Glutamatergic neuron (in vitro differentiated cells): ENCODE measurements at regions not wholly inside any gene's neighbourhood (a gene's known extent, or its start where the extent isn't known, plus 50 kb on each side); places are given as distances from the start of the nearest gene placed in this dataset.

Experiments
- DNase-seq: peaks from one replicate; pipeline ENCODE4 v3.0.0; 2022
- H3K27ac Mint-ChIP-seq: one replicate; pipeline ENCODE4 v1.8.0; 2020; ENCODE audit warnings: mild to moderate bottlenecking, mixed read lengths, inconsistent platforms; ENCODE audit not compliant: unreplicated experiment
- H3K27me3 Mint-ChIP-seq: one replicate; pipeline ENCODE4 v1.8.0; 2020; ENCODE audit warnings: mild to moderate bottlenecking, moderate library complexity, mixed read lengths, inconsistent platforms; ENCODE audit not compliant: unreplicated experiment
- H3K36me3 Mint-ChIP-seq: one replicate; pipeline ENCODE4 v1.8.0; 2020; ENCODE audit warnings: mild to moderate bottlenecking, mixed read lengths, inconsistent platforms; ENCODE audit not compliant: unreplicated experiment
- H3K4me1 Mint-ChIP-seq: one replicate; pipeline ENCODE4 v1.8.0; 2020; ENCODE audit warnings: mild to moderate bottlenecking, low read depth, mixed read lengths, inconsistent platforms; ENCODE audit not compliant: unreplicated experiment
- H3K4me3 Mint-ChIP-seq: one replicate; pipeline ENCODE4 v1.8.0; 2020; ENCODE audit warnings: mild to moderate bottlenecking, mixed read lengths, inconsistent platforms; ENCODE audit not compliant: unreplicated experiment
- H3K9me3 Mint-ChIP-seq: one replicate; pipeline ENCODE4 v1.8.0; 2020; ENCODE audit warnings: mild to moderate bottlenecking, moderate library complexity, mixed read lengths, inconsistent platforms; ENCODE audit not compliant: unreplicated experiment
- CTCF ChIP-seq: fragments of 200-600 bp; sonication (generic); IDR thresholded peaks from one replicate; pipeline ENCODE4 v1.5.0; 2021; ENCODE audit not compliant: partially characterized antibody, unreplicated experiment

GRCh38 chr22:25404928-25405816, 159.3 kb upstream of the GRK3 start:
- peak; percentile 77 for DNase-seq
- TF ChIP-seq CTCF: no peak
- peaks cover 12% of the 10 kb centered on the region for H3K9me3 Mint-ChIP-seq

GRCh38 chr22:25405841-25406509, 158.5 kb upstream of the GRK3 start:
- H3K4me1 Mint-ChIP-seq: peaks cover 21% of the 10 kb centered on the region
- H3K27me3 Mint-ChIP-seq: peaks cover 14% of the 10 kb centered on the region
- DNase-seq: no peak
- H3K9me3 Mint-ChIP-seq: peaks cover 12% of the 10 kb centered on the region
- peak overlapping the region; percentile 85 for H3K27ac Mint-ChIP-seq
- TF ChIP-seq CTCF: no peak
- H3K4me3 Mint-ChIP-seq: peak overlapping the region; percentile 65
- no peaks in the 10 kb centered on the region for H3K36me3 Mint-ChIP-seq

More at GRCh38 chr22:25404928-25405816, 159.3 kb upstream of the GRK3 start:
- Mint-ChIP-seq H3K27me3 (peaks cover 14% of the 10 kb centered on the region), H3K36me3 (no peaks in the 10 kb centered on the region), H3K4me3 (peak overlapping the region; percentile 65), H3K27ac (no peak overlapping the region), H3K4me1 (peaks cover 21% of the 10 kb centered on the region)

GRCh38 chr22:25406510-25407210, 157.8 kb upstream of the GRK3 start:
- Mint-ChIP-seq H3K4me3 (peak overlapping the region; percentile 65), H3K27me3 (peaks cover 14% of the 10 kb centered on the region), H3K36me3 (no peaks in the 10 kb centered on the region), H3K9me3 (peaks cover 12% of the 10 kb centered on the region), H3K4me1 (peaks cover 21% of the 10 kb centered on the region), H3K27ac (peak overlapping the region; percentile 85)
- TF ChIP-seq CTCF: no peak
- DNase-seq: peak; percentile 65

GRCh38 chr22:25407226-25407858, 157.1 kb upstream of the GRK3 start:
- TF ChIP-seq CTCF: no peak
- H3K27me3 Mint-ChIP-seq: peaks cover 14% of the 10 kb centered on the region
- no peak for DNase-seq
- peaks cover 21% of the 10 kb centered on the region for H3K4me1 Mint-ChIP-seq
- H3K4me3 Mint-ChIP-seq: peak overlapping the region; percentile 63
- H3K36me3 Mint-ChIP-seq: no peaks in the 10 kb centered on the region
- peak overlapping the region; percentile 85 for H3K27ac Mint-ChIP-seq
- H3K9me3 Mint-ChIP-seq: peaks cover 12% of the 10 kb centered on the region
